Activated CD4-positive, alpha-beta memory T cell treated with anti-CD3 and anti-CD28 coated beads, Interleukin-2, amount 10 ng/mL, durations not matched to agents 7 days and 5 days (primary cell): ENCODE measurements at regions not wholly inside any gene's neighbourhood (a gene's known extent, or its start where the extent isn't known, plus 50 kb on each side); places are given as distances from the start of the nearest gene placed in this dataset.

ENCODE experiments used
- CTCF ChIA-PET: fragments of 350-600 bp; sonication (Branson Sonifier 250); formaldehyde crosslinking; loops from one replicate; lab custom pipeline; 2021; ENCODE audit warnings: antibody characterized with exemption, inconsistent platforms; lab: Charles Lee
- POLR2A ChIA-PET: fragments of 350-600 bp; sonication (Branson Sonifier 250); formaldehyde crosslinking; loops from one replicate; lab custom pipeline; 2021; ENCODE audit warnings: antibody characterized with exemption; lab: Charles Lee
- DNase-seq: peaks from one replicate; pipeline ENCODE4 v3.0.0-alpha.2; 2020
- H3K27ac Mint-ChIP-seq: one replicate; pipeline ENCODE4 v1.8.0; 2021; ENCODE audit warnings: mild to moderate bottlenecking, mixed read lengths
- H3K27me3 Mint-ChIP-seq: one replicate; pipeline ENCODE4 v1.8.0; 2021; ENCODE audit warnings: mixed read lengths
- H3K36me3 Mint-ChIP-seq: one replicate; pipeline ENCODE4 v1.8.0; 2021; ENCODE audit warnings: low read depth, mixed read lengths
- H3K4me1 Mint-ChIP-seq: one replicate; pipeline ENCODE4 v1.8.0; 2021; ENCODE audit warnings: mixed read lengths
- H3K4me3 Mint-ChIP-seq: one replicate; pipeline ENCODE4 v1.8.0; 2021; ENCODE audit warnings: mild to moderate bottlenecking, mixed read lengths
- H3K9me3 Mint-ChIP-seq: one replicate; pipeline ENCODE4 v1.8.0; 2021; ENCODE audit warnings: mixed read lengths

DNA sequence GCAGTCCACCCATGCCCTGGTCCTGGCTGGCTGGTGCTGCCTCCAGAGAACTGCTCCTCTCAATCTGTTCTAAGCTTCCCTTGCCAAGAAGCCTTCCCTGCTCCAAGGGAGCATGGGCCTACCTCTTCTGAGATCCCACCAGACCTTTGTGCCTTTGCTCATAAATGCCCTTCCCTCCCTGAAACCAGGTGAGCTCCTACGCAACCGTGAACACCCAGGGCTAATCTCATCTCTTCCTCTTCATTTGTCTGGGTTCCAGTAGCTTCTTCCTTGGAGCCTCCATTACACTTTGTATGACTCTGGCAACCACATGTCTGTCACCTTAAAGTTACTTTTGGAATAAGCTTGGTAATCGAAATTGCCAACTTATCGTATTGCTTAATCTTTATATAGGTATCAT is 270.6 kb downstream of the PBX3 start:
- no peaks in the 10 kb centered on the region for H3K4me1 Mint-ChIP-seq
- no peak overlapping the region for H3K27ac Mint-ChIP-seq
- no peaks in the 10 kb centered on the region for H3K36me3 Mint-ChIP-seq
- H3K9me3 Mint-ChIP-seq, result no peaks in the 10 kb centered on the region
- no peak for DNase-seq
- ChIA-PET POLR2A (no interaction called here), CTCF (no interaction called here)
- no peak overlapping the region for H3K4me3 Mint-ChIP-seq
- peaks cover 1% of the 10 kb centered on the region for H3K27me3 Mint-ChIP-seq

DNA sequence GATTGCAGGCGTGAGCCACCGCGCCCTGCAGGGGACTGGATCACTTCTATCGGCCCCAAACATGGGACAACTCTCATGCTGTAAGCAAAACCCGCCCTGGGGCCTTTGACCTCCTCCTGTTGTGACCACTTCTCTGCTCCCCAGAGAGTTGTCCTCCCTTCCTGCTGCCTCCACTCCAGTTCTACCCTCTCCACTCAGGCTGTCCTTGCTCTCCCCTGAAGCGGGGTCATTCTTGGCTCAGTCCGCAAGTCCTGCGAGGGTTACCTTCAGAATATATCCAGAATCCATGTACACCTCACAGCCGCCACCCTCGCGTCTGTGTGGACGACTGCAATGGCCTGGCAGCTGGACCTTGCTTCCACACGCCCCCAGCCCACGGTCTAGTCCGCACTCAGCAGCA is 273.7 kb downstream of the PBX3 start:
- ChIA-PET POLR2A (no interaction called here), CTCF (no interaction called here)
- Mint-ChIP-seq H3K27me3 (peaks cover 1% of the 10 kb centered on the region), H3K36me3 (no peaks in the 10 kb centered on the region), H3K4me1 (no peaks in the 10 kb centered on the region), H3K27ac (no peak overlapping the region), H3K4me3 (no peak overlapping the region), H3K9me3 (peaks cover 4% of the 10 kb centered on the region)
- DNase-seq, result no peak

DNA sequence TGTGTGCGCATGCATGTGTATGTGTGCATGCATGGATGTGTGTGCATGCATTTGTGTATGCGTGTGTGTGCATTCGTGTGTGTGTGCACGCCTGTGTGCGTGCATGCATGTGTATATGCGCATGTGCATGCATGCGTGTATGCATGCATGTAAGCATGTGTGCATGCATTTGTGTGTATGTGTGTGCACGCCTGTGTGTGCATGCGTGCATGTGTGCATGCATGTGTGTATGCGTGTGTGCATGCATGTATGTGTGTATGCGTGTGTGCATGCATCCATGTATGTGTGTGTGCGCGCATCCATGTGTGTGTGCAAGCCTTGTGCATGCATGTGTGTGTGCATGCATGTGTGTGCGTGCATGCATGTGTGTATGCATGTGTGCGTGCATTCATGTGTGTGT is 276.8 kb downstream of the PBX3 start:
- POLR2A ChIA-PET, result no interaction called here
- Mint-ChIP-seq H3K27ac (no peak overlapping the region), H3K4me1 (no peaks in the 10 kb centered on the region), H3K9me3 (peaks cover 4% of the 10 kb centered on the region), H3K36me3 (no peaks in the 10 kb centered on the region), H3K4me3 (no peak overlapping the region), H3K27me3 (peaks cover 1% of the 10 kb centered on the region)
- CTCF ChIA-PET, result no interaction called here
- DNase-seq, result no peak

DNA sequence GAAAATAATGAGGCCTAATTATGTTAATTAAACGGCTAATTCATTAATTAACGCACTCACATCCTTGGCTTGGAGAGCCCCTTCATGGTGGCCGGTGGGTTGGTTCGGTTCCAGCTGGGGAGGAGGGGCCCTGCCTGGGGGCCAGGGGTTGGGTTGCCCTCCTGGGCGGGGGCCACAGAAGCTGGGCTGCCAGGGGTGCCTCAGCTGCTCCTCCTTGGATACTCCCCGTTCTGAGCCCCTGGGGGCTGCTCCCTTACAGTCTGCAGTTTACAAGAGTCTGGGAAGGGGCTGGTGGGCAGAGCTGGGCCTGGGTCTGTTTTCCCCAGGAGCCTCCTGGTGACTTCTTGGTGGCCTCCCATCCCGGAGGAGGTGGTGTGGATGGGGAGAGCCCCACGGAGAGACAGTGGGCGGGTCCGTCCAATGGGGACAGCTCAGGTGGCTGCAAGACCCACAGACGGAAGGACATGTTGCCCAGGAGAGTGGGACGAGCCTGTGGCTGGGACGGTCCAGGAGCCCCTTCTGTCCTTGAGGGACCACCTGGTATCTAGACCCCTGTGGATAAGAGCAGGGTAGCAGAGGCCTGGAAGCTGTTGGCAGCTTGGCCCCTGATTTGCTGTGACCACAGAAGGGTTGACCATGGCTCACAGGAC is 277.5 kb downstream of the PBX3 start:
- Mint-ChIP-seq H3K4me3 (no peak overlapping the region), H3K27me3 (peaks cover 1% of the 10 kb centered on the region), H3K27ac (no peak overlapping the region), H3K9me3 (peaks cover 4% of the 10 kb centered on the region), H3K4me1 (no peaks in the 10 kb centered on the region), H3K36me3 (no peaks in the 10 kb centered on the region)
- DNase-seq, result no peak
- POLR2A ChIA-PET, result no interaction called here
- CTCF ChIA-PET, result no interaction called here

GRCh38 chr9:126025991-126026390 is 278.8 kb downstream of the PBX3 start:
- Mint-ChIP-seq H3K9me3 (peaks cover 4% of the 10 kb centered on the region), H3K27me3 (no peaks in the 10 kb centered on the region), H3K27ac (no peak overlapping the region), H3K36me3 (no peaks in the 10 kb centered on the region), H3K4me1 (no peaks in the 10 kb centered on the region), H3K4me3 (no peak overlapping the region)
- no peak for DNase-seq
- ChIA-PET POLR2A (no interaction called here), CTCF (no interaction called here)

DNA sequence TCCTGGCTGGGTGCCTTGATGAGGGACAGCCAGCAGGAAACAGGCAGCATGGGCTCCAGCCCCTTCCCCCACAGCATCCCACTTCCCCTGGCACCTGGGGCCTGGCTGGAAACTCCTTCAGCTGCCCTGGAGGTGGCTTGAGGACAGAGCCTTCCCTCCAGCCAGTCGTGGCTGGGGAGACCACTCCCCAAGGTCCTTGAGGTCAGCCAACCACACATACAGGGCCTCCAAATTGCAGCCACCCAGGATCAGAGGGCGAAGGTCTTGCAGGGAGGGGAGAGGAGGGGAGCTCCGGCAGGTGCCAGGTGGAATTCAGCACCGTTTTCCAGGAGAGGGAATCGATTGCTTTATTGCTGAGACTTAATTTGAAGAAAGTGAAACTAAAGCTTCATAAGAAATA is 280.4 kb downstream of the PBX3 start:
- Mint-ChIP-seq H3K36me3 (no peaks in the 10 kb centered on the region), H3K27ac (no peak overlapping the region), H3K27me3 (no peaks in the 10 kb centered on the region), H3K4me1 (no peaks in the 10 kb centered on the region), H3K9me3 (peaks cover 4% of the 10 kb centered on the region), H3K4me3 (no peak overlapping the region)
- POLR2A ChIA-PET, result no interaction called here
- CTCF ChIA-PET, result no interaction called here
- DNase-seq, result no peak

GRCh38 chr9:126028746-126029145 is 281.6 kb downstream of the PBX3 start:
- H3K36me3 Mint-ChIP-seq, result no peaks in the 10 kb centered on the region
- H3K4me1 Mint-ChIP-seq, result no peaks in the 10 kb centered on the region
- POLR2A ChIA-PET, result no interaction called here
- H3K9me3 Mint-ChIP-seq, result peaks cover 2% of the 10 kb centered on the region
- H3K27ac Mint-ChIP-seq, result no peak overlapping the region
- CTCF ChIA-PET, result no interaction called here
- H3K27me3 Mint-ChIP-seq, result no peaks in the 10 kb centered on the region
- no peak overlapping the region for H3K4me3 Mint-ChIP-seq
- no peak for DNase-seq

DNA sequence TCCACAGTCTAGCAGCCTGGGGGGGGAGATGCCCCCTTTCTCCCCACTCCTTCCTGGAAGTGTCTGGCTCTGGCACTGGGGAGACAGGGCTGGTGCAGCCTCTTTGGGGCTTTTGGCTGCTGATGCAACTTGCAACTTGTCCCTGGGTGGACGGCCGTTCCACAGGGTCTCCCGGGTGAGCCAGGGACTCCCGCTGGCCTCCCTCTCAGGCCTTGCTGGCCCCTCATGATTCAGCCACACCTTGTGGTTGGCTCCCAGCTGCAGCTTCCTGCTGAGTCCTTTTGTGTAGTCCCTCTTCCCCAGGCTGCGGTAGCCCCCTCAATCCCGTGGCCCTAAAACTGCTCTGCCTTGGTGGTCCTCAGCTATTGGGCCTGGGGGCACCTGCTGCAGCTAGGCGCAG is 283.5 kb downstream of the PBX3 start:
- ChIA-PET CTCF (no interaction called here), POLR2A (no interaction called here)
- H3K27ac Mint-ChIP-seq, result no peak overlapping the region
- no peaks in the 10 kb centered on the region for H3K36me3 Mint-ChIP-seq
- no peaks in the 10 kb centered on the region for H3K4me1 Mint-ChIP-seq
- no peak overlapping the region for H3K4me3 Mint-ChIP-seq
- no peaks in the 10 kb centered on the region for H3K27me3 Mint-ChIP-seq
- no peak for DNase-seq
- H3K9me3 Mint-ChIP-seq, result no peaks in the 10 kb centered on the region

DNA sequence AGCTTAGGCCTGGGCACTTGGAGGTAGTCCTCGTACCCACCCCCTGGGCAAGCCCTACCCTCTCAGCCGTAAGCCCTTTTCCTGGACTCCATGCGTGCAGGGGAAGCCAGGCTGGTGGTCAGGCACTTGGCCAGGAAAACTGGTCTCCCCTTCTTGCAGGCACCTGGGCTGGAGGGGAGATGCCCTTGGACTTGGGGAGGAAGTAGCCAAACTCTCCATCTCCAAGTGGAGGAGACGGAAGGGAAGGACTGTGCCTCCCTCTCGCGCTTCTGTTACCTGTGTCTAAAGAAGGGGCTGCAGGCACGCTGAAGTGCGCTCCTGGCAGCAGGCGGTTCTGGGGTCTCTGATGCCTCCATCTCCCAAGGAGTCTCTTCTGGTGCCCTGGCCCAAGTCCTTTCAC is 283.9 kb downstream of the PBX3 start:
- Mint-ChIP-seq H3K36me3 (no peaks in the 10 kb centered on the region), H3K27ac (no peak overlapping the region), H3K4me3 (no peak overlapping the region), H3K4me1 (no peaks in the 10 kb centered on the region), H3K27me3 (no peaks in the 10 kb centered on the region), H3K9me3 (no peaks in the 10 kb centered on the region)
- CTCF ChIA-PET, result no interaction called here
- no peak for DNase-seq
- POLR2A ChIA-PET, result no interaction called here

DNA sequence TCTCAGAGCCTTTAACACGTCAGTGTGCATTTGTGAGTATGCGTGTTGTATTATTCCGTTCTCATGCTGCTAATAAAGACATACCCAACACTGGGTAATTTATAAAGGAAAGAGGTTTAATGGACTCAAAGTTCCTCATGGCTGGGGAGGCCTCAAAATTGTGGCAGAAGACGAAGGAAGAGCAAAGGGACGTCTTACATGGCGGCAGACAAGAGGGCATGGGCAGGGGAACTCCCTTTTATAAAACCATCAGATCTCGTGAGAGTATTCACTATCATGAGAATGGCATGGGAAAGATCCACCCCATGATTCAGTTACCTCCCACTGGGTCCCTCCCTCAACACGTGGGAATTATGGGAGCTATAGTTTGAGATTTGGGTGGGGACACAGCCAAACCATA is 285.0 kb downstream of the PBX3 start:
- Mint-ChIP-seq H3K27me3 (peaks cover 4% of the 10 kb centered on the region), H3K4me1 (no peaks in the 10 kb centered on the region), H3K36me3 (no peaks in the 10 kb centered on the region), H3K4me3 (no peak overlapping the region), H3K27ac (no peak overlapping the region), H3K9me3 (no peaks in the 10 kb centered on the region)
- DNase-seq, result no peak
- ChIA-PET CTCF (no interaction called here), POLR2A (no interaction called here)

DNA sequence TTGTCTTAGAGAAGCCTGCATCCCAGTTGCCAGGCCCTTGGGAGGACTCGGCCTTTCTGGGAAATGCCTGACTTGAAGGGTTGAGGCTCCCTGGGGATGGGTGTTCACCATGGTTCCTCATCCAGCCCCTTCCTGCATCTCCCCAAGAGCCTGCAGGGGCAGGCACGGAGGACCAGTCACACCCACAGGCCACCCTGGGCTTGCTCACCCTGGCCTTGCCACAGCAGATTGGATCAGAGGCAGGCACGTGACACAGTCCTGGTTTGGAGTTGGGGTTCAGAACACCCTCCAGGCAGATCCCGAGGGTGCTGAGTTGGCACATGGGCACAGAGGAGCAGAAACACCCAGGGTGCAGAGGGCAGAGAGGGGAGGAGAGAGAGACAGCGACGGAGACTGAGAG is 286.1 kb downstream of the PBX3 start:
- ChIA-PET CTCF (interaction anchor here (0.7 kb wide), 1 partner anchor 13 kb away, joined by 4 read pairs; no protein-coding TSS in a partner anchor), POLR2A (no interaction called here)
- Mint-ChIP-seq H3K36me3 (no peaks in the 10 kb centered on the region), H3K27ac (no peak overlapping the region), H3K4me3 (no peak overlapping the region), H3K4me1 (no peaks in the 10 kb centered on the region), H3K9me3 (no peaks in the 10 kb centered on the region), H3K27me3 (peaks cover 6% of the 10 kb centered on the region)
- no peak for DNase-seq

GRCh38 chr9:126033956-126034355 is 286.8 kb downstream of the PBX3 start:
- H3K36me3 Mint-ChIP-seq, result no peaks in the 10 kb centered on the region
- H3K4me3 Mint-ChIP-seq, result no peak overlapping the region
- no peaks in the 10 kb centered on the region for H3K9me3 Mint-ChIP-seq
- POLR2A ChIA-PET, result no interaction called here
- CTCF ChIA-PET, result no interaction called here
- no peak overlapping the region for H3K27ac Mint-ChIP-seq
- no peaks in the 10 kb centered on the region for H3K4me1 Mint-ChIP-seq
- H3K27me3 Mint-ChIP-seq, result peaks cover 6% of the 10 kb centered on the region
- no peak for DNase-seq

GRCh38 chr9:126036881-126037291 is 289.7 kb downstream of the PBX3 start:
- Mint-ChIP-seq H3K27me3 (peaks cover 8% of the 10 kb centered on the region), H3K36me3 (no peaks in the 10 kb centered on the region), H3K27ac (no peak overlapping the region), H3K4me1 (no peaks in the 10 kb centered on the region), H3K4me3 (no peak overlapping the region), H3K9me3 (no peaks in the 10 kb centered on the region)
- CTCF ChIA-PET, result no interaction called here
- POLR2A ChIA-PET, result no interaction called here
- DNase-seq, result no peak

DNA sequence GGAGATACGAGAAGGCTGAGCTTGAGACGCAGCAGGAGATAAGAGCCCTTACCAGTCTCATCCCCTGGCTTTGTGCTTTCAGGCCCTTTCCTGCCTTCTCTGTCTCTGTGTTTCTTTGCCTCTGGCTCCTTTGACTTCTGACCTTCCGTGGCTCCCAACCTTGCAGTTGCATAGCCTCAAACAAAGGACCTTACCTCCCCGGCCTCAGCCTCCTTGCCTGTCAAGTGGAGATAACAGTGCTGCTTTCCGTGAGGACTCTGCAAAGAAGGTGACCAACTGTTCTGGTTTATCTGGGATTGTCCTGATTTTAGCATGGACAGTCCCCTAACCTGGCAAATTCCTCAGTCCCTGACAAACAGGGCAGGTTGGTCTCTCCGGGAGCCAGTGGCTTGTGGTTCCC is 287.8 kb upstream of the MVB12B start:
- ChIA-PET CTCF (no interaction called here), POLR2A (no interaction called here)
- DNase-seq, result no peak
- H3K36me3 Mint-ChIP-seq, result no peaks in the 10 kb centered on the region
- no peak overlapping the region for H3K4me3 Mint-ChIP-seq
- no peaks in the 10 kb centered on the region for H3K9me3 Mint-ChIP-seq
- peaks cover 15% of the 10 kb centered on the region for H3K27me3 Mint-ChIP-seq
- H3K4me1 Mint-ChIP-seq, result no peaks in the 10 kb centered on the region
- no peak overlapping the region for H3K27ac Mint-ChIP-seq
